NCI-H146 treated with DMSO at 0.1 percent for 48 hours (cell line): ENCODE measurements at regions not wholly inside any gene's neighbourhood (a gene's known extent, or its start where the extent isn't known, plus 50 kb on each side); places are given as distances from the start of the nearest gene placed in this dataset.
"Not testable (repeated sequence)": the region's sequence is repeated elsewhere in the genome, so short reads cannot be mapped to it uniquely, and the experiment has no call there.

ENCODE experiments used
- DNase-seq: peaks from one replicate; lab custom pipeline; 2025; ENCODE audit not compliant: unreplicated experiment; lab: John Stamatoyannopoulos, UW

- no peak for DNase-seq
Measured at GRCh38 chr6:137654365-137654981, 160.3 kb upstream of the OLIG3 start.

- DNase-seq, result no peak
Measured at GRCh38 chr6:137655291-137655690, 161.1 kb upstream of the OLIG3 start.

DNA sequence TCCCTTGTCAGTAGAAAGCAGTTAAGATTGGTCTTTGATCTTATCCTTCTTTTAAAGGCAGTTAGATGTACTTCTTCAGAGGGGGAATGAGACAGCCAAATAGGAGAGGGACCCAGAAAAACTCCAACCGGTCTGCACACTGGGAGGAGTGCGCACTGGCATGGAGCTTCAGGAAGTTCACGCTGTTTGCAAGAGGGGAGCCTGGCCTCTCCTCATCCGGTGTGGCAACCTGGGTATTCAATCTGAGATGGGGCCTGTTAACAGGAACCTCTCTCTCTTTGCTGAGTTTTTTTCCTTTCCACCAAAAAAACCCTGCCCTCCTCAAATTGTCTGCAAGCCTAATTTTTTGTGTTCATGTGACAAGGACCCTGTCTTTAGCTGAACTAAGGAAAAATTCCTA is 162.5 kb upstream of the OLIG3 start:
- DNase-seq, result no peak

GRCh38 chr6:137657351-137657911 is 163.2 kb upstream of the OLIG3 start:
- DNase-seq, result no peak

DNA sequence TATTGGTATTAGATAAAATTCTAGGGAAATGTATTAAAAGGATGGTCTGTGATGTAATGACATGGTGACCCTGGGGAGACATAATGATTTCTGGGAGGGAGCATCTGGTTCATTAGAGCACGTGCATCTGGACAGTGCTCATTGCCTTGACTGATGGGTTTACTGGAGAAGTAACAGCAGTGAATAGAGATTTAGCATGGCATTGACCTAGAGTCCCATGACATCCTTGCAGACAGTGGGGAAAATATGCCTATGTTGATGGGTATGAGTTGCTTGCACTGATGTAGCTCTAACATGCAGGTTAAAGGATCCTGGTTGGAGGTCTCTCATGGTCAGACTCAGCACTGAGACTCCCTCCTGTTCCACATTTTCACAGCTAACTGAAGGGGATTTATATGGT is 164.1 kb upstream of the OLIG3 start:
- no peak for DNase-seq

- DNase-seq, result no peak
Measured at GRCh38 chr6:137659871-137660270, 165.7 kb upstream of the OLIG3 start.

GRCh38 chr6:137660296-137660731 is 166.1 kb upstream of the OLIG3 start:
- DNase-seq, result no peak

DNA sequence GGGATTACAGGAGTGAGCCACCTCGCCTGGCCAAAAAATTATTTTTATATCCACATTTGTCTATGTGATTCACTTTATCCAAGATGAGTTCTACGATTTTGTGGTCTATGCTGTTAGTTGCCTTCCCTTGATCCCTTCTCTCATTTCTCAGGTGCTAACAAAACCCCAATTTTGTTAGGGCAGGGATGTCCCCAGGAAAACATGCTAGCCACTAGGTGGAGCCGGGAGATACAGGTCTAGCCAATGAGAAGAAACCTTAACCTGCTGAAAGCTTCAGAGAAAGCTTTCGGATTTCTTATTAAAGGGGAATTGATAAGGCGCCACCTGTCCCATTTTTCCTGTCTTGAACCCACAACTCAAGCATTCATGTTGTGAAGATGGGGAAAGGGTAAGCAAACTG is 167.4 kb upstream of the OLIG3 start:
- DNase-seq, result no peak

- DNase-seq, result no peak
Measured at GRCh38 chr6:137664183-137664582, 170.0 kb upstream of the OLIG3 start.

DNA sequence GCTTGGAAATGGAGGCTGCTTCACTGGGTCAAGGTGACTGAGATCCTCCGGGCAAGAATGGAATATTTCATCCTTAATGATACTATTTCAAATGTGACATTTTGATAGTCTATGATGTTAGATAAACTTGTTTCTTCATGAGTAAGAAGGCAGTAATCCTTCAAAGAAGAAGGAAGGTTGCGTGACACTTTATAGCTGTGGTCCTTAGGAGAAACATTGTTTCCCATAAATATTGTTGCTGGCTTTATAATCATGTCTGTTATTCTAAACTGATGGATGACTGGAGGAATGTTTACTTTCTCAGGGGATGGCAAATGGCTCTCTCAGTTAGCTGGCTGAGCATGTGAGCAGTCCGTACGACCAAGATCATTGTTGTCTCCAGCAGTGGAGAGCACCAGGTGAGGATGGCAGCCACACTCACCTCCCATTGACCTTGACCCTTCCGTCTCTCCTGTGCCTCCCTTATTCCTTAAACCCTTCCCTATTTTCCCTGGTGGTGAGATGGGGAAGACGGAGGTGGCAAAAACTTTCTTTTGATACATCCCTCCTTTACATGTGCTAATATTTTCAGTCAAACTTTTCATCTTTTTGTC is 171.2 kb upstream of the OLIG3 start:
- DNase-seq, result no peak

GRCh38 chr6:137666202-137666774 is 172.1 kb upstream of the OLIG3 start:
- no peak for DNase-seq

- DNase-seq, result no peak
Measured at GRCh38 chr6:137673603-137674002, 179.4 kb upstream of the OLIG3 start.

DNA sequence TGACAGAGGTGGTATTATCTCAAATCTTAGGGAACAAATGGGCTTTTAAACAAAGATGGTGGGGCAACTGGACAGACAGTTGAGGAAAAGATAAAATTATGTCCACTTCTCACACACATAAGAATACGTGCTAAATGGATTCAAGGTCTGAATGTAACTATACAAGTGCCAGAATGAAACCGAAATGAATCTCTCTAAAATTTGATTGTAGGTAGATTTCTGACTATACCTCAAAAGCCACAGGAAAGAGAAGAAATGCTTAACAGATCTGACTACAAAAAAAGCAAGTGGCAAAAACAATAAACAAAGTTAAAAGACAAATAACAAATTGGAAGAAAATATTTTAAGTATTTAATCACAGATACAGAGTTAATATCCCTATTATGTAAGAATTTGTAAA is 182.7 kb upstream of the OLIG3 start:
- DNase-seq, result no peak

GRCh38 chr6:137677709-137678108 is 183.5 kb upstream of the OLIG3 start:
- DNase-seq, result no peak

- no peak for DNase-seq
Measured at GRCh38 chr6:137678451-137678850, 184.3 kb upstream of the OLIG3 start.

DNA sequence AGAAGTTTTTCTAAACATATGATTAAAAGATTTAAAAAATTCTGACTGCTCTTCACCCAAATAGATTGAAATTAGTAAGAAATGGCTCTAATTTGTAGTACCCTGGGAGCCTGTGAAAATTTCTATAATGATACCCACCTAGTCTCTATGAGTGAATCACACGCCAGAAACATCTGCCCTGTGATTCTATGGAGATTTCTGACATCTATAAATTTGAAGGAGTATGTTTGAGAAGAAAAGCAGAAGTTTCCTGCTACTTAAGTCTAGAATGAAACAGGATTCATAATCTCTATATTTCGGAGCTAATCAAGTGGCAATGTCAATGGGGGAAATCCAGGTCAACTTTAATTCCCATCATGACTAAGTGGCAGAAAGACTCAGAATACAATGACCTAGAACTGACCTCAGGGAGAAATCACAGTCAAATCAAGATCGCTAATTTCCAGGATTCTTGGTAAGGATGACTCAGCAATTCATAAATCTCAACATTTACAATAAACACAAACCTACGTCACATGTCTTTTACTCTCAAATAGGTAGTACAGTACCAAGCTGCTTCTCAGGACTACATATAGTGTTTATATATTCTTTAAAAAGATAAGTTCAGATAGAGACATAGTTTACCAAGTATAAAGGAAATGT is 186.2 kb upstream of the TNFAIP3 start:
- no peak for DNase-seq

GRCh38 chr6:137681445-137682009 is 185.5 kb upstream of the TNFAIP3 start:
- DNase-seq, result no peak

GRCh38 chr6:137682658-137683057 is 184.4 kb upstream of the TNFAIP3 start:
- DNase-seq, result not testable (repeated sequence)

DNA sequence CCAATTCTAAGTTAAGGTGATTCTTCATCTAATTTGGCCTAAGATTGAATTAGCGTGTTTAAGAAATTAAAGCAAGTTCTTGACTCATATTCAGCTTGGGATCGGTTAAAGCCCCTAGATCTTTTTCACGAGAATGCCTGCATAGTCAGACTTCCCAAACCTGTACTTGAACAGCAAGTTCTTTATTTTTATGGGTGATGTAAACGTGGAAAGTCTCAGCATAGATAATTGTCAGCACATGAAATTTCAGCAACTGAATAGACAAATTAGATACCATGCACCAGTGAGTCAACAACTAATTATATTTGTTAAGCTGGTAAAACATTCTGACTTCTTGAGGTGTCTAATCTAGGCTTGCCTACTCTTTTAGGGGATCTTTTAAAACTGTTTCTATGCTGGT is 183.1 kb upstream of the TNFAIP3 start:
- no peak for DNase-seq

DNA sequence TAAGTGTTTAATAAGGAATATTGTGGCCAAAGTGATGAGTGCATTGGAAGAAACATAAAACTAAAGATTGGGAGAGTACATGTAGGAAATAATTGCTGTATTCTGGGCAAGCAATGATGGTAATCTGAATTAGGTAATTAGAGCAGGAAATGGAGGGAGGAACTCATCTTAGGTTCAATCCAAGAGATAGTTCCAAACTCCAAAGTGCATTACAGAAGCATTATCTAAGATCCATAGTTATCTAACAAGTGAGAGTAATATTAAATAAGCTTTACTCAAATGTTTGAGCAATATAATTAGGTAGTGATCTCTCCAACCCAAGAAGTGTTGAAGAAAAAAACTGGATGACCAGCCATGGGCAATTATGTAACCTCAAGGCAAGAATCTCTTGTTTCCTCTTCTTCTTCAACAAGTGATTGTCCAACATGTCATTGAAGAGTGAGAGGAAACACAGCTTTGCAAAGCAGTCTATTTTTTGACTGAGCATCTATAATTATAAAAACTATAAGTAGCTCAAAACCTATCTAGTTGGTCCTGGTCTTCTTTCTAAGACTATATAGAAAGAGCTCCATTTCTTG is 181.2 kb upstream of the TNFAIP3 start:
- DNase-seq, result no peak

DNA sequence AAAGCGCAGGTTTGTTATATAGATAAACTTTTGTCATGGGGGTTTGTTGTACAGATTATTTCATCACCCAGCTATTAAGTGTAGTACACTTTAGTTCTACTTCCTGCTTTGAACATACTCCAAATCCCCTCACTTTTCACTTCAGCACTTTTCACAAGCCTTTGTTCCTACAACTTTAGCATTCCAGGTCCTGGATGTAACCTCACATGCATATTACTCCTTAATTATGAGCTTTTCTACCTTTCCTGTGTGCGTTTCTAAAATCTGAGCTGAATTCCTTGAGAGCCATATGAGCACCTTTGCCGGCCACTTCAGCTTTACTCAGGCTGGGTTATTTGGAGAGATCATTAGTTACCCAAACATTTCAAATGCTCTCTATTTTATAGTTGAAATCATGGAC is 179.2 kb upstream of the TNFAIP3 start:
- no peak for DNase-seq
